ENCODE measurements at regions not wholly inside any gene's neighbourhood (a gene's known extent, or its start where the extent isn't known, plus 50 kb on each side); places are given as distances from the start of the nearest gene placed in this dataset.
"Not testable (repeated sequence)": the region's sequence is repeated elsewhere in the genome, so short reads cannot be mapped to it uniquely, and the experiment has no call there.

GRCh38 chr21:35467566-35467965 lies 418.5 kb upstream of the RUNX1 start:
- Histone ChIP-seq H3K27ac (ENCODE audit: low read length) (no peak overlapping the region), H3K9me3 (ENCODE audit: control insufficient read depth, insufficient read depth, low read length) (no peaks in the 10 kb centered on the region), H3K27me3 (ENCODE audit: control insufficient read depth, insufficient read depth, low read length) (no peaks in the 10 kb centered on the region), H3K4me3 (ENCODE audit: low read length) (no peak overlapping the region), H3K36me3 (ENCODE audit: control insufficient read depth, insufficient read depth, low read length) (no peaks in the 10 kb centered on the region), H3K4me1 (ENCODE audit: control insufficient read depth, insufficient read depth, low read length) (no peaks in the 10 kb centered on the region)
- intact Hi-C loops (cut with micrococcal nuclease), result no loop called here
- 86% methylated on average over 2 of the region's 2 CpGs for WGBS (ENCODE audit: insufficient coverage)
- ATAC-seq, result no peak
- H3K36me3 Mint-ChIP-seq, result no peaks in the 10 kb centered on the region
- H3K27me3 Mint-ChIP-seq (ENCODE audit: low read depth in 2 of 2), result no peaks in the 10 kb centered on the region
- DNase-seq, result no peak
- TF ChIP-seq CTCF (IDR thresholded peaks at IDR 0.05), result no peak
- no peak overlapping the region for H3K4me3 Mint-ChIP-seq
- no peak overlapping the region for H3K27ac Mint-ChIP-seq
- peaks cover 0 to 2% of the 10 kb centered on the region in 2 donors for H3K9me3 Mint-ChIP-seq
- no peaks in the 10 kb centered on the region for H3K4me1 Mint-ChIP-seq

- H3K4me3 Mint-ChIP-seq; H3K27ac Mint-ChIP-seq; ATAC-seq; H3K4me1 Mint-ChIP-seq; H3K9me3 ChIP-seq (ENCODE audit: control insufficient read depth, insufficient read depth, low read length); H3K4me1 ChIP-seq (ENCODE audit: control insufficient read depth, insufficient read depth, low read length); H3K9me3 Mint-ChIP-seq; H3K4me3 ChIP-seq (ENCODE audit: low read length); H3K36me3 Mint-ChIP-seq; H3K27me3 ChIP-seq (ENCODE audit: control insufficient read depth, insufficient read depth, low read length); H3K27me3 Mint-ChIP-seq (ENCODE audit: low read depth in 2 of 2); DNase-seq; intact Hi-C loops (cut with micrococcal nuclease); H3K36me3 ChIP-seq (ENCODE audit: control insufficient read depth, insufficient read depth, low read length); H3K27ac ChIP-seq (ENCODE audit: low read length): not testable (repeated sequence)
- 87% methylated on average over 5 of the region's 5 CpGs for WGBS (ENCODE audit: insufficient coverage)
Measured at GRCh38 chr21:35466681-35467080, 417.6 kb upstream of the RUNX1 start.

GRCh38 chr21:35465741-35466140 lies 416.6 kb upstream of the RUNX1 start:
- Histone ChIP-seq H3K27me3 (ENCODE audit: control insufficient read depth, insufficient read depth, low read length) (no peaks in the 10 kb centered on the region), H3K27ac (ENCODE audit: low read length) (no peak overlapping the region), H3K36me3 (ENCODE audit: control insufficient read depth, insufficient read depth, low read length) (no peaks in the 10 kb centered on the region), H3K9me3 (ENCODE audit: control insufficient read depth, insufficient read depth, low read length) (no peaks in the 10 kb centered on the region), H3K4me3 (ENCODE audit: low read length) (no peak overlapping the region), H3K4me1 (ENCODE audit: control insufficient read depth, insufficient read depth, low read length) (no peaks in the 10 kb centered on the region)
- Mint-ChIP-seq H3K27ac (no peak overlapping the region), H3K4me3 (no peak overlapping the region), H3K9me3 (peaks cover 0 to 2% of the 10 kb centered on the region in 2 donors), H3K4me1 (no peaks in the 10 kb centered on the region), H3K36me3 (no peaks in the 10 kb centered on the region), H3K27me3 (ENCODE audit: low read depth in 2 of 2) (peaks cover 0 to 1% of the 10 kb centered on the region in 2 donors)
- ATAC-seq, result no peak
- DNase-seq, result no peak
- no peak for TF ChIP-seq CTCF (IDR thresholded peaks at IDR 0.05)
- intact Hi-C loops (cut with micrococcal nuclease), result no loop called here
- WGBS (ENCODE audit: insufficient coverage), result 98% methylated on average over 2 of the region's 2 CpGs

GRCh38 chr21:35461700-35462099 lies 412.6 kb upstream of the RUNX1 start:
- no peaks in the 10 kb centered on the region for H3K27me3 ChIP-seq (ENCODE audit: control insufficient read depth, insufficient read depth, low read length)
- no peak for DNase-seq
- WGBS (ENCODE audit: insufficient coverage), result 17% methylated on average over 1 of the region's 2 CpGs
- no peak for ATAC-seq
- Mint-ChIP-seq H3K27me3 (ENCODE audit: low read depth in 2 of 2) (peaks cover 0 to 5% of the 10 kb centered on the region in 2 donors), H3K9me3 (peaks cover 0 to under 1% of the 10 kb centered on the region in 2 donors), H3K36me3 (no peaks in the 10 kb centered on the region), H3K4me3 (no peak overlapping the region), H3K4me1 (peaks cover 11 to 12% of the 10 kb centered on the region in 2 donors), H3K27ac (no peak overlapping the region)
- intact Hi-C loops (cut with micrococcal nuclease), result no loop called here
- H3K9me3 ChIP-seq (ENCODE audit: control insufficient read depth, insufficient read depth, low read length), result no peaks in the 10 kb centered on the region
- no peak overlapping the region for H3K4me3 ChIP-seq (ENCODE audit: low read length)
- no peak for TF ChIP-seq CTCF (IDR thresholded peaks at IDR 0.05)
- no peaks in the 10 kb centered on the region for H3K4me1 ChIP-seq (ENCODE audit: control insufficient read depth, insufficient read depth, low read length)
- H3K36me3 ChIP-seq (ENCODE audit: control insufficient read depth, insufficient read depth, low read length), result no peaks in the 10 kb centered on the region
- no peak overlapping the region for H3K27ac ChIP-seq (ENCODE audit: low read length)

Data from natural killer cell (primary cell).